H1 (cell line): ENCODE measurements at regions not wholly inside any gene's neighbourhood (a gene's known extent, or its start where the extent isn't known, plus 50 kb on each side); places are given as distances from the start of the nearest gene placed in this dataset.

Experiments
- BCL11A ChIP-seq, 2 experiments: IDR thresholded peaks; one replicate each; pipeline ENCODE4 v1.6.1; 2011; ENCODE audit warnings: low read depth in 2 of 2, low read length in 2 of 2, mild to moderate bottlenecking in 2 of 2
- BRCA1 ChIP-seq: IDR thresholded peaks from 2 replicates; pipeline ENCODE4 v1.6.1; 2012; ENCODE audit warnings: low read depth, low read length, improper control_type of control experiment
- FOSL1 ChIP-seq: IDR thresholded peaks from 2 replicates; pipeline ENCODE4 v1.6.1; 2011; ENCODE audit warnings: mild to moderate bottlenecking, low read depth, low read length, moderate library complexity; ENCODE audit not compliant: insufficient read depth
- KDM4A ChIP-seq: IDR thresholded peaks from one replicate; pipeline ENCODE4 v1.7.1; 2012; ENCODE audit warnings: low read depth, mild to moderate bottlenecking, moderate library complexity, low read length, inconsistent platforms; ENCODE audit not compliant: severe bottlenecking
- POU5F1 ChIP-seq: IDR thresholded peaks from 2 replicates; pipeline ENCODE4 v1.6.1; 2011; ENCODE audit warnings: low read depth, mild to moderate bottlenecking, low read length, moderate library complexity
- TF ChIP-seq, protein P1 (sequence below): IDR thresholded peaks from 2 replicates; pipeline ENCODE4 v1.6.1; 2012; ENCODE audit warnings: low read length, inconsistent platforms

DNA sequence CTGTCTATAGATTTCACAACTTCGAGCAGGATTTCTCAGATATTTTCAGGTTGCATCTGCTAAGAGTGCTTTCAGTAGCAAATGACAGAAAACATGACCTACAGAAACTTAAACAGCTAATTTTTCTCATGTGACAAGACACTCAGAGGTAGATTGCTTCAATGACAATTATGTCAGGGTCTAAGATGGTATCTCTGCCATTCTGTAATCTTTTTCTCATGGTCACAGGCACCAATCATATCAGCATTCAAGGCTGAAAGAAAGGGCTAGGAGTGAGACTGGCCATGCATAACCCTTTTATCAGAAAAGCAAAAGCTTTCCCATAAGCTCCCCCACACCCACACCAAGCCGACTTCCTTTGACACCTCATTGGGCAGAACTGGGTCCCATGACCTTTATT is 450.5 kb upstream of the FAR2 start (continued):
- TF ChIP-seq, protein P1, sequence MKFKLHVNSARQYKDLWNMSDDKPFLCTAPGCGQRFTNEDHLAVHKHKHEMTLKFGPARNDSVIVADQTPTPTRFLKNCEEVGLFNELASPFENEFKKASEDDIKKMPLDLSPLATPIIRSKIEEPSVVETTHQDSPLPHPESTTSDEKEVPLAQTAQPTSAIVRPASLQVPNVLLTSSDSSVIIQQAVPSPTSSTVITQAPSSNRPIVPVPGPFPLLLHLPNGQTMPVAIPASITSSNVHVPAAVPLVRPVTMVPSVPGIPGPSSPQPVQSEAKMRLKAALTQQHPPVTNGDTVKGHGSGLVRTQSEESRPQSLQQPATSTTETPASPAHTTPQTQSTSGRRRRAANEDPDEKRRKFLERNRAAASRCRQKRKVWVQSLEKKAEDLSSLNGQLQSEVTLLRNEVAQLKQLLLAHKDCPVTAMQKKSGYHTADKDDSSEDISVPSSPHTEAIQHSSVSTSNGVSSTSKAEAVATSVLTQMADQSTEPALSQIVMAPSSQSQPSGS = no peak
- TF ChIP-seq BRCA1 (no peak), FOSL1 (no peak), POU5F1 (no peak), KDM4A (no peak), BCL11A (IDR thresholded peaks at IDR 0.05; ENCODE audit: low read depth in 2 of 2, low read length in 2 of 2) (no peak)
- TF ChIP-seq, all 59 proteins: peak for 0
